H1 (cell line): ENCODE measurements at regions not wholly inside any gene's neighbourhood (a gene's known extent, or its start where the extent isn't known, plus 50 kb on each side); places are given as distances from the start of the nearest gene placed in this dataset.
"Not testable (repeated sequence)": the region's sequence is repeated elsewhere in the genome, so short reads cannot be mapped to it uniquely, and the experiment has no call there.

ENCODE experiments used
- CTCF ChIA-PET: fragments of 300-600 bp; sonication (Branson Sonifier 250); formaldehyde crosslinking; loops from one replicate; lab custom pipeline; 2021; ENCODE audit not compliant: partially characterized antibody; lab: Charles Lee
- POLR2A ChIA-PET: fragments of 300-600 bp; sonication (Branson Sonifier 250); formaldehyde crosslinking; loops from one replicate; lab custom pipeline; 2021; ENCODE audit warnings: inconsistent platforms; ENCODE audit not compliant: partially characterized antibody; lab: Charles Lee
- DNase-seq, 2 experiments: peaks; one replicate each; pipeline versions ENCODE4 v3.0.0 to v3.0.0-alpha.2; 2010 to 2022; ENCODE audit warnings: low spot score in 2 of 2, low read depth in 1 of 2, mixed read lengths in 1 of 2
- FAIRE-seq: peaks from 2 replicates; lab custom pipeline; 2011; peaks lifted over from hg19 to GRCh38; lab: Jason Lieb, UNC
- H2AFZ ChIP-seq: 2 replicates; pipeline ENCODE4 v1.8.1; 2012; ENCODE audit warnings: low read length, inconsistent platforms
- H2AK5ac ChIP-seq: 2 replicates; pipeline ENCODE4 v1.6.1; 2013; ENCODE audit warnings: low read depth, low read length
- H2BK120ac ChIP-seq: replicated peaks from 2 replicates; pipeline ENCODE3; 2013; ENCODE audit warnings: low read depth, low read length, inconsistent platforms
- H2BK12ac ChIP-seq: 2 replicates; pipeline ENCODE4 v1.6.1; 2013; ENCODE audit warnings: low read depth, low read length
- H2BK15ac ChIP-seq: 2 replicates; pipeline ENCODE4 v1.6.1; 2013; ENCODE audit warnings: low read length
- H2BK20ac ChIP-seq: 2 replicates; pipeline ENCODE4 v1.6.1; 2013; ENCODE audit warnings: low read length
- H2BK5ac ChIP-seq: 2 replicates; pipeline ENCODE4 v1.6.1; 2013; ENCODE audit warnings: low read depth, low read length
- H3K14ac ChIP-seq: 2 replicates; pipeline ENCODE4 v1.6.1; 2013; ENCODE audit warnings: inconsistent platforms; ENCODE audit not compliant: insufficient read length
- H3K18ac ChIP-seq: 2 replicates; pipeline ENCODE4 v1.6.1; 2013; ENCODE audit warnings: low read length; ENCODE audit errors: extremely low read depth
- H3K23ac ChIP-seq: 2 replicates; pipeline ENCODE4 v1.6.1; 2013; ENCODE audit warnings: inconsistent platforms; ENCODE audit not compliant: insufficient read length
- H3K23me2 ChIP-seq: 2 replicates; pipeline ENCODE4 v1.6.1; 2013; ENCODE audit warnings: low read depth, low read length
- H3K27ac ChIP-seq: 2 replicates; pipeline ENCODE4 v1.6.1; 2011; ENCODE audit warnings: low read depth, low read length, inconsistent platforms
- H3K27me3 ChIP-seq, 4 experiments: replicated peaks in 1 of 4; 1 replicate in 1 of 4; 2 replicates in 3 of 4; pipeline versions ENCODE4 v1.6.1 to v1.8.1; 2011 to 2013; ENCODE audit warnings: low read length in 3 of 4, mild to moderate bottlenecking in 3 of 4, inconsistent platforms in 2 of 4, mixed read lengths in 2 of 4, moderate library complexity in 1 of 4; ENCODE audit not compliant: control insufficient read depth in 3 of 4, insufficient read depth in 3 of 4; ENCODE audit errors: extremely low read depth in 1 of 4
- H3K36me3 ChIP-seq, 4 experiments: 2 replicates each; pipeline versions ENCODE4 v1.6.1 to v1.8.1; 2011 to 2013; ENCODE audit warnings: mild to moderate bottlenecking in 4 of 4, low read length in 3 of 4, moderate library complexity in 2 of 4, control low read depth in 1 of 4, inconsistent platforms in 1 of 4; ENCODE audit not compliant: insufficient read depth in 4 of 4, control insufficient read depth in 2 of 4
- H3K4ac ChIP-seq: replicated peaks from 2 replicates; pipeline ENCODE3; 2013; ENCODE audit warnings: low read length, low read depth, mixed read lengths, inconsistent platforms; ENCODE audit not compliant: insufficient read length
- H3K4me1 ChIP-seq, 4 experiments: replicated peaks in 1 of 4; 1 replicate in 1 of 4; 2 replicates in 3 of 4; pipeline versions ENCODE4 v1.6.1 to v1.8.1; 2011 to 2013; ENCODE audit warnings: low read length in 3 of 4, inconsistent platforms in 2 of 4, mixed read lengths in 1 of 4; ENCODE audit not compliant: insufficient read depth in 4 of 4, control insufficient read depth in 3 of 4
- H3K4me2 ChIP-seq, 2 experiments: 2 replicates each; pipeline versions ENCODE4 v1.6.1 to v1.8.1; 2011 to 2013; ENCODE audit warnings: low read depth in 2 of 2, low read length in 2 of 2, control low read depth in 1 of 2, inconsistent platforms in 1 of 2, mild to moderate bottlenecking in 1 of 2; ENCODE audit not compliant: insufficient read depth in 1 of 2
- H3K4me3 ChIP-seq, 4 experiments: fragments of 200-600, 300-600 bp in 1 of 4; sonication (generic), shearing (Covaris generic), sonication (Bioruptor Twin) in 1 of 4; 2 replicates each; pipeline versions ENCODE4 v1.5.1 to v1.8.1; 2011 to 2016; ENCODE audit warnings: low read length in 4 of 4, low read depth in 3 of 4, control low read depth in 2 of 4, inconsistent platforms in 2 of 4, mild to moderate bottlenecking in 2 of 4, mixed read lengths in 1 of 4, moderate library complexity in 1 of 4; ENCODE audit not compliant: insufficient read depth in 2 of 4; ENCODE audit errors: extremely low read depth in 1 of 4
- H3K56ac ChIP-seq: replicated peaks from 2 replicates; pipeline ENCODE3; 2013; ENCODE audit warnings: low read depth, mild to moderate bottlenecking, mixed read lengths, low read length, inconsistent platforms; ENCODE audit not compliant: insufficient read length
- H3K79me1 ChIP-seq: 2 replicates; pipeline ENCODE4 v1.6.1; 2013; ENCODE audit warnings: low read depth, low read length, control low read depth
- H3K79me2 ChIP-seq, 2 experiments: 2 replicates each; pipeline versions ENCODE4 v1.6.1 to v1.8.1; 2012 to 2013; ENCODE audit warnings: low read length in 2 of 2, mild to moderate bottlenecking in 2 of 2, inconsistent platforms in 1 of 2; ENCODE audit not compliant: insufficient read depth in 2 of 2, control insufficient read depth in 1 of 2
- H3K9ac ChIP-seq, 4 experiments: replicated peaks in 1 of 4; 1 replicate in 1 of 4; 2 replicates in 3 of 4; pipeline versions ENCODE4 v1.6.1 to v1.8.1; 2011 to 2013; ENCODE audit warnings: low read depth in 3 of 4, low read length in 3 of 4, control low read depth in 2 of 4, mild to moderate bottlenecking in 2 of 4, moderate library complexity in 2 of 4, inconsistent platforms in 1 of 4; ENCODE audit errors: extremely low read depth in 1 of 4
- H3K9me3 ChIP-seq, 2 experiments: 2 replicates each; pipeline versions ENCODE4 v1.6.1 to v1.8.1; 2012 to 2013; ENCODE audit warnings: mild to moderate bottlenecking in 2 of 2, moderate library complexity in 2 of 2, control low read depth in 1 of 2, inconsistent platforms in 1 of 2, low read depth in 1 of 2, low read length in 1 of 2, mixed read lengths in 1 of 2; ENCODE audit not compliant: insufficient read depth in 2 of 2
- H4K20me1 ChIP-seq, 2 experiments: replicated peaks in 1 of 2; 2 replicates each; pipeline versions ENCODE3 to v1.8.1; 2011 to 2013; ENCODE audit warnings: inconsistent platforms in 2 of 2, low read length in 2 of 2, mild to moderate bottlenecking in 1 of 2; ENCODE audit not compliant: insufficient read depth in 2 of 2, control insufficient read depth in 1 of 2
- H4K5ac ChIP-seq: 2 replicates; pipeline ENCODE4 v1.6.1; 2013; ENCODE audit warnings: low read length, low read depth, mixed read lengths, inconsistent platforms; ENCODE audit not compliant: insufficient read length
- H4K8ac ChIP-seq: 2 replicates; pipeline ENCODE4 v1.8.0; 2013; ENCODE audit warnings: mild to moderate bottlenecking, moderate library complexity, low read length, inconsistent platforms; ENCODE audit not compliant: insufficient read depth; ENCODE audit errors: extremely low read depth
- H4K91ac ChIP-seq: replicated peaks from 2 replicates; pipeline ENCODE3; 2013; ENCODE audit warnings: low read length, mixed read lengths, inconsistent platforms; ENCODE audit not compliant: insufficient read length
- WGBS, 2 experiments: shearing (Covaris generic) in 1 of 2; methylation state at CpG; one replicate each; pipeline versions ENCODE4 v1.1.6 to v1.1.7; 2013 to 2015; ENCODE audit warnings: low lambda C conversion rate in 2 of 2, mixed read lengths in 2 of 2, inconsistent platforms in 1 of 2, low coverage in 1 of 2, missing lambda C conversion rate in 1 of 2; ENCODE audit not compliant: insufficient replicate concordance in 2 of 2, insufficient coverage in 1 of 2, insufficient read length in 1 of 2; ENCODE audit errors: extremely low coverage in 1 of 2, missing lambda C conversion rate in 1 of 2; 5-methylcytosine and 5-hydroxymethylcytosine counted together

DNA sequence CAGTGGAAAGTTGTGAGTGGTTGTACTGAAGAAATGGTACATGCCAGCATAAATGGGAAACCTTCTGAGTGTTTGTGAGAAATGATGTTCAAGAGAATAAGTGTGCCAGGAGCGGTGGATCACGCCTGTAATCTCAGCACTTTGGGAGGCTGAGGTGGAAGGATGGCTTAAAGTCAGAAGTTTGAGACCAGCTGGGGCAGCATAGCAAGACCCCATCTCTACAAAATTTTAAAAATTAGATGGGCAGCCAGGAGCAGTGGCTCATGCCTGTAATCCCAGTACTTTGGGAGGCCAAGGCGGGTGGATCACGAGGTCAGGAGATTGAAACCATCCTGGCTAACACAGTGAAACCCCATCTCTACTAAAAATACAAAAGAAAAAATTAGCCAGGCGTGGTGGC, 63.5 kb upstream of the TNRC6A start:
- H2BK5ac ChIP-seq, H3K14ac ChIP-seq, H2AFZ ChIP-seq, H3K9me3 ChIP-seq, H3K4me1 ChIP-seq, H3K56ac ChIP-seq, H3K36me3 ChIP-seq, FAIRE-seq, H2BK15ac ChIP-seq, H3K4me3 ChIP-seq, H4K8ac ChIP-seq, H3K9ac ChIP-seq, DNase-seq, H3K4ac ChIP-seq, H2BK12ac ChIP-seq, H3K27ac ChIP-seq, H3K23ac ChIP-seq, H3K79me1 ChIP-seq, H4K20me1 ChIP-seq, H4K5ac ChIP-seq, H3K27me3 ChIP-seq, H2BK20ac ChIP-seq, H3K79me2 ChIP-seq, H2AK5ac ChIP-seq, H3K18ac ChIP-seq, H2BK120ac ChIP-seq, H3K23me2 ChIP-seq, H3K4me2 ChIP-seq, POLR2A ChIA-PET, H4K91ac ChIP-seq: not testable (repeated sequence)
- CTCF ChIA-PET: interaction anchor here (0.6 kb wide), 1 partner anchor 22 kb away, joined by 3 read pairs; no protein-coding TSS in a partner anchor
- WGBS, 2 experiments: 90% methylated on average over 5 of the region's 5 CpGs; no CpG with 5 or more reads in 1 of the 2 experiments
